GM12878 (cell line): ENCODE measurements at regions not wholly inside any gene's neighbourhood (a gene's known extent, or its start where the extent isn't known, plus 50 kb on each side); places are given as distances from the start of the nearest gene placed in this dataset.

Source experiments
- ATAC-seq: fragments of 200-7000 bp; cut with Tn5 transposase; 3 replicates; pipeline ENCODE4 v1.9.1; 2020; ENCODE audit warnings: mild to moderate bottlenecking, moderate library complexity
- BruUV-seq: library from RNA; stranded (reverse); fragments of 400-500 nt; replicated peaks from 2 replicates; lab custom pipeline; 2021; lab: Mats Ljungman, UMichigan
- CTCF ChIA-PET: fragments of 300-600 bp; sonication (Branson Sonifier 250); formaldehyde crosslinking; extraction: SDS; loops from one replicate; lab custom pipeline; 2021; ENCODE audit warnings: inconsistent platforms; lab: Yijun Ruan, JAX
- POLR2A ChIA-PET: fragments of 350-600 bp; formaldehyde crosslinking; extraction: SDS; loops from one replicate; lab custom pipeline; 2021; ENCODE audit warnings: inconsistent platforms; lab: Charles Lee
- RAD21 ChIA-PET: fragments of 300-600 bp; sonication (Branson Sonifier 250); formaldehyde crosslinking; loops from one replicate; lab custom pipeline; 2023; ENCODE audit warnings: antibody characterized with exemption; ENCODE audit not compliant: unreplicated experiment; lab: Charles Lee
- SMC1A ChIA-PET: fragments of 300-600 bp; sonication (Branson Sonifier 250); formaldehyde crosslinking; loops from one replicate; lab custom pipeline; 2023; ENCODE audit not compliant: unreplicated experiment, uncharacterized antibody; lab: Charles Lee
- DNase-seq: peaks from one replicate; pipeline ENCODE4 v3.0.0-alpha.2; 2011; ENCODE audit warnings: low read depth, low spot score
- FAIRE-seq: peaks from 3 replicates; lab custom pipeline; 2011; peaks lifted over from hg19 to GRCh38; lab: Jason Lieb, UNC
- H2AFZ ChIP-seq: 2 replicates; pipeline ENCODE4 v1.6.0; 2011; ENCODE audit warnings: low read depth, low read length, control low read depth; ENCODE audit not compliant: control insufficient read depth
- H3K27ac ChIP-seq: 2 replicates; pipeline ENCODE4 v1.5.1; 2011; ENCODE audit warnings: control low read depth; ENCODE audit not compliant: control insufficient read depth, insufficient read depth
- H3K27me3 ChIP-seq, 2 experiments: replicated peaks in 1 of 2; 2 replicates each; pipeline versions ENCODE4 v1.6.0 to v1.6.1; 2011; ENCODE audit warnings: low read length in 1 of 2; ENCODE audit not compliant: control insufficient read depth in 2 of 2, insufficient read depth in 2 of 2
- H3K36me3 ChIP-seq, 2 experiments: 2 replicates each; pipeline ENCODE4 v1.5.1; 2011; ENCODE audit warnings: low read length in 1 of 2; ENCODE audit not compliant: control insufficient read depth in 2 of 2, insufficient read depth in 2 of 2
- H3K4me1 ChIP-seq: 2 replicates; pipeline ENCODE4 v1.6.1; 2011; ENCODE audit warnings: mild to moderate bottlenecking, low read length, moderate library complexity, mixed read lengths; ENCODE audit not compliant: control insufficient read depth, insufficient read depth
- H3K4me2 ChIP-seq: 2 replicates; pipeline ENCODE4 v1.6.0; 2011; ENCODE audit warnings: control low read depth; ENCODE audit not compliant: control insufficient read depth, insufficient read depth
- H3K4me3 ChIP-seq: fragments of 200-600 bp; sonication (generic); 2 replicates; pipeline ENCODE4 v1.5.1; 2016
- H3K79me2 ChIP-seq: 2 replicates; pipeline ENCODE4 v1.6.0; 2011; ENCODE audit warnings: low read length; ENCODE audit not compliant: control insufficient read depth, insufficient read depth
- H3K9ac ChIP-seq: 2 replicates; pipeline ENCODE4 v1.8.0; 2011; ENCODE audit warnings: low read length, control low read depth, mixed read lengths; ENCODE audit not compliant: control insufficient read depth, insufficient read depth
- H3K9me3 ChIP-seq: replicated peaks from 3 replicates; pipeline ENCODE4 v1.5.1; 2011; ENCODE audit warnings: mild to moderate bottlenecking, low read length; ENCODE audit not compliant: control insufficient read depth, insufficient read depth
- H4K20me1 ChIP-seq: 2 replicates; pipeline ENCODE4 v1.6.0; 2011; ENCODE audit not compliant: control insufficient read depth, insufficient read depth
- BMI1 ChIP-seq: fragments of 450-650 bp; IDR thresholded peaks from 2 replicates; pipeline ENCODE4 v1.6.1; 2016; ENCODE audit warnings: mild to moderate bottlenecking, moderate library complexity, borderline replicate concordance
- CEBPZ ChIP-seq: fragments of 150-350 bp; IDR thresholded peaks from 2 replicates; pipeline ENCODE4 v1.6.1; 2016; ENCODE audit warnings: low read depth, low read length
- EP300 ChIP-seq, 2 experiments: fragments of 150-350 bp in 1 of 2; IDR thresholded peaks; 2 replicates each; pipeline ENCODE4 v1.6.1; 2011 to 2012; ENCODE audit warnings: low read depth in 2 of 2, low read length in 2 of 2, borderline replicate concordance in 1 of 2, improper control_type of control experiment in 1 of 2, inconsistent platforms in 1 of 2; ENCODE audit not compliant: control insufficient read depth in 1 of 2
- ETV6 ChIP-seq, 2 experiments: fragments of 450-650 bp in 1 of 2; IDR thresholded peaks in 1 of 2; conservative IDR thresholded peaks in 1 of 2; 2 replicates each; pipeline ENCODE4 v1.6.1; 2014; ENCODE audit warnings: antibody characterized with exemption in 1 of 2, borderline replicate concordance in 1 of 2, low read depth in 1 of 2, mild to moderate bottlenecking in 1 of 2, moderate library complexity in 1 of 2
- FOXK2 ChIP-seq: fragments of 450-650 bp; IDR thresholded peaks from 2 replicates; pipeline ENCODE4 v1.6.1; 2017; ENCODE audit warnings: mild to moderate bottlenecking, moderate library complexity
- MEF2A ChIP-seq: IDR thresholded peaks from 2 replicates; pipeline ENCODE4 v1.6.1; 2011; ENCODE audit warnings: low read depth, mild to moderate bottlenecking, low read length, moderate library complexity; ENCODE audit not compliant: insufficient read depth
- MTA2 ChIP-seq: fragments of 450-650 bp; IDR thresholded peaks from 2 replicates; pipeline ENCODE4 v1.6.1; 2016; ENCODE audit warnings: low read depth, mild to moderate bottlenecking, moderate library complexity
- NFIC ChIP-seq: IDR thresholded peaks from 2 replicates; pipeline ENCODE4 v1.6.1; 2012; ENCODE audit warnings: low read depth, mild to moderate bottlenecking, inconsistent platforms, low read length, moderate library complexity
- PAX5 ChIP-seq: IDR thresholded peaks from 2 replicates; pipeline ENCODE4 v1.6.1; 2011; ENCODE audit warnings: low read depth, low read length, borderline replicate concordance
- PBX3 ChIP-seq: IDR thresholded peaks from 2 replicates; pipeline ENCODE4 v1.6.1; 2011; ENCODE audit warnings: mild to moderate bottlenecking, low read depth, low read length, moderate library complexity; ENCODE audit not compliant: insufficient replicate concordance
- POU2F2 ChIP-seq: IDR thresholded peaks from 3 replicates; pipeline ENCODE4 v1.6.1; 2011; ENCODE audit warnings: low read depth, mild to moderate bottlenecking, low read length, borderline replicate concordance
- SP1 ChIP-seq: IDR thresholded peaks from one replicate; pipeline ENCODE4 v1.6.1; 2011; ENCODE audit warnings: low read depth, low read length
- SREBF2 ChIP-seq: IDR thresholded peaks from 2 replicates; pipeline ENCODE4 v1.6.1; 2012; ENCODE audit warnings: mild to moderate bottlenecking, low read length
- TARDBP ChIP-seq: IDR thresholded peaks from 2 replicates; pipeline ENCODE4 v1.6.1; 2016; ENCODE audit warnings: borderline replicate concordance
- YY1 ChIP-seq: IDR thresholded peaks from 2 replicates; pipeline ENCODE4 v1.6.1; 2011; ENCODE audit warnings: low read depth, mild to moderate bottlenecking, low read length
- ZNF217 ChIP-seq: fragments of 450-650 bp; IDR thresholded peaks from 2 replicates; pipeline ENCODE4 v1.6.1; 2017; ENCODE audit warnings: antibody characterized with exemption, mild to moderate bottlenecking
- ZNF274 ChIP-seq: IDR thresholded peaks from one replicate; pipeline ENCODE4 v1.8.0; 2011; ENCODE audit not compliant: insufficient read length, insufficient read depth
- WGBS: methylation state at CpG from one replicate; pipeline ENCODE4 v1.1.6; 2016; ENCODE audit warnings: low lambda C conversion rate; ENCODE audit not compliant: insufficient replicate concordance, insufficient coverage; ENCODE audit errors: missing lambda C conversion rate; 5-methylcytosine and 5-hydroxymethylcytosine counted together
- in situ Hi-C: fragments of 300-500 bp; cut with MboI; formaldehyde crosslinking; loops from 9 replicates; pipeline ENCODE4 v1.14.3; 2018; ENCODE audit warnings: mixed read lengths
- intact Hi-C: fragments of 100-400 bp; cut with micrococcal nuclease; formaldehyde crosslinking; loops from one replicate; pipeline ENCODE4 v1.14.2; 2022; ENCODE audit not compliant: unreplicated experiment
- TF ChIP-seq, protein P1 (sequence below): fragments of 450-650 bp; IDR thresholded peaks from 2 replicates; pipeline ENCODE4 v1.6.1; 2017; ENCODE audit warnings: mild to moderate bottlenecking, low read depth, inconsistent platforms; ENCODE audit not compliant: poor library complexity, severe bottlenecking

- TF ChIP-seq YY1 (no peak), POU2F2 (no peak), SREBF2 (no peak)
- TF ChIP-seq, protein P1, sequence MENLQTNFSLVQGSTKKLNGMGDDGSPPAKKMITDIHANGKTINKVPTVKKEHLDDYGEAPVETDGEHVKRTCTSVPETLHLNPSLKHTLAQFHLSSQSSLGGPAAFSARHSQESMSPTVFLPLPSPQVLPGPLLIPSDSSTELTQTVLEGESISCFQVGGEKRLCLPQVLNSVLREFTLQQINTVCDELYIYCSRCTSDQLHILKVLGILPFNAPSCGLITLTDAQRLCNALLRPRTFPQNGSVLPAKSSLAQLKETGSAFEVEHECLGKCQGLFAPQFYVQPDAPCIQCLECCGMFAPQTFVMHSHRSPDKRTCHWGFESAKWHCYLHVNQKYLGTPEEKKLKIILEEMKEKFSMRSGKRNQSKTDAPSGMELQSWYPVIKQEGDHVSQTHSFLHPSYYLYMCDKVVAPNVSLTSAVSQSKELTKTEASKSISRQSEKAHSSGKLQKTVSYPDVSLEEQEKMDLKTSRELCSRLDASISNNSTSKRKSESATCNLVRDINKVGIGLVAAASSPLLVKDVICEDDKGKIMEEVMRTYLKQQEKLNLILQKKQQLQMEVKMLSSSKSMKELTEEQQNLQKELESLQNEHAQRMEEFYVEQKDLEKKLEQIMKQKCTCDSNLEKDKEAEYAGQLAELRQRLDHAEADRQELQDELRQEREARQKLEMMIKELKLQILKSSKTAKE: no peak
Observed at GRCh38 chr14:71628433-71628832, 303.8 kb upstream of the RGS6 start (continued).

DNA sequence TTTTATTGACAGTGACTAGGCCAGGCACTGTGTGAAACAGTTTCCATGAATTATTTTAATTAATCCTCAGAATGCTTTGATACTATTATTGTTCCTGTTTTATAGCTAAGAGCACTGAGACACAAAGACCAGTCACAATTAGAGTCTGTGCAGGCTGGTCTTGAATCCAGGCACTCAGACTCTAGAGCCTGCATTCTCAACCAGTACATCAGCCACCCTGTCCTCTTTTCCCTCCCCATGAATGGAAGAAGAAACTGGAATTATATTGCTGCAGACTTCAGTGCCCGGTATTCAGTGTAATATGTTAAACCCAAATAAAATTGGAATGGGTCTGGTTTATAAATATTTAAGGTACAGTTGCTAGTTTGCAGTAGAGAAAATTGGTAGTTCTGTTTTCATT, 303.0 kb upstream of the RGS6 start:
- POLR2A ChIA-PET: no interaction called here
- WGBS: 100% methylated on average over 1 of the region's 1 CpG
- FAIRE-seq (no peak), ATAC-seq (no peak), DNase-seq (no peak)
- no TSS peak for BruUV-seq
- RAD21 ChIA-PET: no interaction called here
- no peak overlapping the region for H3K4me2 ChIP-seq
- CTCF ChIA-PET: no interaction called here
- no peaks in the 10 kb centered on the region for H3K4me1 ChIP-seq
- H3K9me3 ChIP-seq: peaks cover 2% of the 10 kb centered on the region; the same call in 2 of the 3 replicates
- no peak overlapping the region for H3K27ac ChIP-seq
- SMC1A ChIA-PET: interaction anchor here (0.6 to 1.5 kb wide), 4 partner anchors 9 to 73 kb away, joined by 3 to 5 read pairs (median 3); no protein-coding TSS in a partner anchor
- in situ Hi-C loops (no loop called here), intact Hi-C loops (no loop called here)
- H3K79me2 ChIP-seq: no peaks in the 10 kb centered on the region
- H2AFZ ChIP-seq: no peak overlapping the region
- H3K9ac ChIP-seq: no peak overlapping the region
- peaks cover 5 to 8% of the 10 kb centered on the region in 2 experiments; a peak in 3 of 4 replicates for H3K36me3 ChIP-seq
- no peak overlapping the region for H3K4me3 ChIP-seq
- H3K27me3 ChIP-seq: no peaks in the 10 kb centered on the region
- no peaks in the 10 kb centered on the region for H4K20me1 ChIP-seq
- no peak for TF ChIP-seq EP300 (IDR thresholded peaks at IDR 0.05; ENCODE audit: borderline replicate concordance in 1 of 2, control insufficient read depth in 1 of 2, low read depth in 2 of 2, low read length in 2 of 2)
- no peak for TF ChIP-seq CEBPZ
- no peak for TF ChIP-seq SP1
- no peak for TF ChIP-seq FOXK2
- no peak for TF ChIP-seq ETV6 (conservative IDR thresholded peaks at IDR 0.05 in 1 of 2, IDR thresholded peaks at IDR 0.05 in 1 of 2; ENCODE audit: borderline replicate concordance in 1 of 2, low read depth in 1 of 2)
- TF ChIP-seq ZNF217: no peak
- TF ChIP-seq TARDBP: no peak
- no peak for TF ChIP-seq PBX3
- TF ChIP-seq MTA2: no peak
- TF ChIP-seq ZNF274: no peak
- TF ChIP-seq PAX5: no peak
- TF ChIP-seq BMI1: no peak
- no peak for TF ChIP-seq MEF2A
- no peak for TF ChIP-seq NFIC
